Endothelial cell of umbilical vein (primary cell): ENCODE measurements at regions not wholly inside any gene's neighbourhood (a gene's known extent, or its start where the extent isn't known, plus 50 kb on each side); places are given as distances from the start of the nearest gene placed in this dataset.
"Not testable (repeated sequence)": the region's sequence is repeated elsewhere in the genome, so short reads cannot be mapped to it uniquely, and the experiment has no call there.

Experiments
- BruUV-seq: library from RNA; stranded (reverse); fragments of 400-500 nt; replicated peaks from 2 replicates; lab custom pipeline; 2021; lab: Mats Ljungman, UMichigan
- CTCF ChIA-PET: fragments of 300-600, 350-600 bp; sonication (Branson Sonifier 250); formaldehyde crosslinking; loops from one replicate; lab custom pipeline; 2021; ENCODE audit warnings: antibody characterized with exemption, inconsistent platforms; lab: Charles Lee
- POLR2A ChIA-PET: fragments of 300-600, 350-600 bp; sonication (Branson Sonifier 250); formaldehyde crosslinking; loops from one replicate; lab custom pipeline; 2021; ENCODE audit warnings: antibody characterized with exemption, inconsistent platforms; lab: Charles Lee
- DNase-seq: peaks from one replicate; pipeline ENCODE4 v3.0.0-alpha.2; 2011; ENCODE audit warnings: low read depth, low spot score
- FAIRE-seq: peaks from 2 replicates; lab custom pipeline; 2011; peaks lifted over from hg19 to GRCh38; lab: Jason Lieb, UNC
- H2AFZ ChIP-seq: 2 replicates; pipeline ENCODE4 v1.6.0; 2012; ENCODE audit warnings: low read depth, low read length, control low read depth, inconsistent platforms
- H3K27ac ChIP-seq: 2 replicates; pipeline ENCODE4 v1.5.1; 2011; ENCODE audit warnings: low read depth, mild to moderate bottlenecking, control low read depth, low read length, moderate library complexity; ENCODE audit not compliant: insufficient read depth
- H3K27me3 ChIP-seq, 2 experiments: 2 replicates each; pipeline versions ENCODE4 v1.6.0 to v1.6.1; 2011; ENCODE audit warnings: low read length in 2 of 2, mixed read lengths in 1 of 2; ENCODE audit not compliant: control insufficient read depth in 2 of 2, insufficient read depth in 2 of 2
- H3K36me3 ChIP-seq, 2 experiments: 2 replicates in 1 of 2; 3 replicates in 1 of 2; pipeline ENCODE4 v1.5.1; 2011; ENCODE audit warnings: low read length in 2 of 2, mild to moderate bottlenecking in 1 of 2, moderate library complexity in 1 of 2; ENCODE audit not compliant: control insufficient read depth in 2 of 2, insufficient read depth in 2 of 2; ENCODE audit errors: extremely low read depth in 1 of 2
- H3K4me1 ChIP-seq: 3 replicates; pipeline ENCODE4 v1.5.1; 2011; ENCODE audit warnings: mild to moderate bottlenecking, low read length; ENCODE audit not compliant: control insufficient read depth, insufficient read depth; ENCODE audit errors: extremely low read depth
- H3K4me2 ChIP-seq: 2 replicates; pipeline ENCODE4 v1.6.1; 2011; ENCODE audit warnings: low read length, control low read depth, mixed read lengths; ENCODE audit not compliant: insufficient read depth
- H3K4me3 ChIP-seq, 3 experiments: fragments of 200-600 bp in 1 of 3; sonication (generic), shearing (Covaris generic) in 1 of 3; replicated peaks in 1 of 3; 2 replicates each; pipeline ENCODE4 v1.5.1; 2011 to 2016; ENCODE audit warnings: control low read depth in 3 of 3, low read length in 3 of 3, mild to moderate bottlenecking in 2 of 3, inconsistent platforms in 1 of 3, low read depth in 1 of 3, moderate library complexity in 1 of 3; ENCODE audit not compliant: insufficient read depth in 1 of 3
- H3K79me2 ChIP-seq: 2 replicates; pipeline ENCODE4 v1.6.0; 2012; ENCODE audit warnings: low read length, inconsistent platforms; ENCODE audit not compliant: control insufficient read depth, insufficient read depth
- H3K9ac ChIP-seq: replicated peaks from 2 replicates; pipeline ENCODE3; 2011; ENCODE audit warnings: low read length, control low read depth; ENCODE audit not compliant: insufficient read depth; ENCODE audit errors: extremely low read depth
- H3K9me1 ChIP-seq: replicated peaks from 3 replicates; pipeline ENCODE4 v1.6.0; 2011; ENCODE audit warnings: mild to moderate bottlenecking, low read length; ENCODE audit not compliant: control insufficient read depth, insufficient read depth; ENCODE audit errors: extremely low read depth
- H3K9me3 ChIP-seq: replicated peaks from 2 replicates; pipeline ENCODE4 v1.5.1; 2012; ENCODE audit warnings: low read length, inconsistent platforms; ENCODE audit not compliant: control insufficient read depth, insufficient read depth
- H4K20me1 ChIP-seq: replicated peaks from 2 replicates; pipeline ENCODE3; 2011; ENCODE audit warnings: mild to moderate bottlenecking, low read length; ENCODE audit not compliant: control insufficient read depth, insufficient read depth; ENCODE audit errors: extremely low read depth
- FOS ChIP-seq: IDR thresholded peaks from 2 replicates; pipeline ENCODE4 v1.6.1; 2011; ENCODE audit warnings: mild to moderate bottlenecking, low read length, moderate library complexity, borderline replicate concordance; ENCODE audit not compliant: insufficient read depth
- JUN ChIP-seq: IDR thresholded peaks from 2 replicates; pipeline ENCODE4 v1.6.1; 2011; ENCODE audit warnings: borderline replicate concordance, low read depth; ENCODE audit not compliant: insufficient read length, insufficient read depth
- POLR2AphosphoS5 ChIP-seq: IDR thresholded peaks from 2 replicates; pipeline ENCODE4 v1.6.1; 2012; ENCODE audit warnings: low read depth, mild to moderate bottlenecking, control low read depth, low read length, moderate library complexity; ENCODE audit not compliant: insufficient read depth
- dilution Hi-C: fragments of 300-500 bp; cut with MboI; formaldehyde crosslinking; loops from one replicate; pipeline ENCODE4 v1.15.0; 2019; ENCODE audit warnings: low sequenced_read_pairs; ENCODE audit not compliant: extremely low pct_ligation_motif_present
- intact Hi-C: fragments of 100-400 bp; cut with micrococcal nuclease; formaldehyde crosslinking; loops from one replicate; pipeline ENCODE4 v1.10.0; 2022
- TF ChIP-seq, protein P1 (sequence below): IDR thresholded peaks from 2 replicates; pipeline ENCODE4 v1.6.1; 2011; ENCODE audit not compliant: insufficient read depth, insufficient read length

GRCh38 chr1:242602001-242602400 lies 77.5 kb upstream of the PLD5 start:
- DNase-seq: no peak
- Histone ChIP-seq H3K4me2 (no peak overlapping the region), H3K36me3 (no peaks in the 10 kb centered on the region), H3K79me2 (no peaks in the 10 kb centered on the region), H3K27ac (no peak overlapping the region), H4K20me1 (no peaks in the 10 kb centered on the region), H3K4me3 (no peak overlapping the region), H3K27me3 (no peaks in the 10 kb centered on the region), H3K9me3 (peaks cover 2% of the 10 kb centered on the region), H3K9ac (no peak overlapping the region), H2AFZ (no peak overlapping the region), H3K4me1 (no peaks in the 10 kb centered on the region), H3K9me1 (no peaks in the 10 kb centered on the region)
- intact Hi-C loops: no loop called here
- POLR2A ChIA-PET: no interaction called here
- CTCF ChIA-PET: no interaction called here
- no peak for FAIRE-seq
- TF ChIP-seq JUN (no peak), POLR2AphosphoS5 (no peak), FOS (no peak)
- TF ChIP-seq, protein P1, sequence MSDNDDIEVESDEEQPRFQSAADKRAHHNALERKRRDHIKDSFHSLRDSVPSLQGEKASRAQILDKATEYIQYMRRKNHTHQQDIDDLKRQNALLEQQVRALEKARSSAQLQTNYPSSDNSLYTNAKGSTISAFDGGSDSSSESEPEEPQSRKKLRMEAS: no peak
- BruUV-seq: no TSS peak
- dilution Hi-C loops: no loop called here

DNA sequence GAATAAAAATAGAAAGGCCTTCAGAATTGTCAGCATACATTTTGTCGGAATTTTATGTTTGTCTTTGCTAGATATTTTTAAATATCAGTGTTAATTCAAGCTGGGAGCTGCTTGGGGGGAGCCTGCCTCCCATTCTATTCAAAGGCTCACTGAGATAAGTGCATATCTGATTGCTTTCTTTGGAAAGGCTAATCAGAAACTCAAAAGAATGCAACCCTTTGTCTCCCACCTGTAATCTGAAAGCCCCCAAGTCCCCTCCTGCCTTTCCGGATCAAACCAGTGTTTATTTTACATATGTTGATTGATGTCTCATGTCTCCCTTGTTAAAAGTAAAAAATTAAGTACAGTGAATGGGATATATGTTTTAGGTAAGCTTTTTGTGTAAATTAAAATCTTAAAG lies 69.3 kb upstream of the PLD5 start:
- POLR2A ChIA-PET, H3K4me2 ChIP-seq, H3K9me1 ChIP-seq, H3K9ac ChIP-seq, DNase-seq, H3K4me1 ChIP-seq, CTCF ChIA-PET, H4K20me1 ChIP-seq, FAIRE-seq, H3K27ac ChIP-seq, H2AFZ ChIP-seq, BruUV-seq, H3K27me3 ChIP-seq, H3K9me3 ChIP-seq, dilution Hi-C loops, H3K79me2 ChIP-seq, H3K36me3 ChIP-seq, H3K4me3 ChIP-seq, intact Hi-C loops: not testable (repeated sequence)
